ENCODE measurements at regions not wholly inside any gene's neighbourhood (a gene's known extent, or its start where the extent isn't known, plus 50 kb on each side); places are given as distances from the start of the nearest gene placed in this dataset.

DNA sequence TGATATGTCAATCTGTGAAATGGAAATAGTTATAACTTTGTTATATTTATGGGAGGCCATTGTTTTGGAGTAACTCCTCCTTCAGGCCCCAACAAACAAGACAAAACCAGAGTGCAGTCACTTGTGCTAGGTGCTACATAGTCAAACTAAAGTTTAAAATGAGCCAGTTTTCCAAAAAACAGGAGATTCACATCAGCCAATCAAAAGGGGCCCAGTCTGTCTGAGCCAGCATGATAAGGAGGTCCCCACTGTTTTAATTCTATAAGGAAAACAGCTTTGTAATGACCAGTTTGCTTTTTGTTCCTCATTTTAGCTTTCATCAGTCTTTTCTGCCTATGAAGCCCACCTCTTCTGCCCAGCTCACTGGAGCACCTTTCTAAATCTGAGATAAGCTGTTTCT lies 94.7 kb upstream of the SLC7A14 start:
- TF ChIP-seq, protein P1, sequence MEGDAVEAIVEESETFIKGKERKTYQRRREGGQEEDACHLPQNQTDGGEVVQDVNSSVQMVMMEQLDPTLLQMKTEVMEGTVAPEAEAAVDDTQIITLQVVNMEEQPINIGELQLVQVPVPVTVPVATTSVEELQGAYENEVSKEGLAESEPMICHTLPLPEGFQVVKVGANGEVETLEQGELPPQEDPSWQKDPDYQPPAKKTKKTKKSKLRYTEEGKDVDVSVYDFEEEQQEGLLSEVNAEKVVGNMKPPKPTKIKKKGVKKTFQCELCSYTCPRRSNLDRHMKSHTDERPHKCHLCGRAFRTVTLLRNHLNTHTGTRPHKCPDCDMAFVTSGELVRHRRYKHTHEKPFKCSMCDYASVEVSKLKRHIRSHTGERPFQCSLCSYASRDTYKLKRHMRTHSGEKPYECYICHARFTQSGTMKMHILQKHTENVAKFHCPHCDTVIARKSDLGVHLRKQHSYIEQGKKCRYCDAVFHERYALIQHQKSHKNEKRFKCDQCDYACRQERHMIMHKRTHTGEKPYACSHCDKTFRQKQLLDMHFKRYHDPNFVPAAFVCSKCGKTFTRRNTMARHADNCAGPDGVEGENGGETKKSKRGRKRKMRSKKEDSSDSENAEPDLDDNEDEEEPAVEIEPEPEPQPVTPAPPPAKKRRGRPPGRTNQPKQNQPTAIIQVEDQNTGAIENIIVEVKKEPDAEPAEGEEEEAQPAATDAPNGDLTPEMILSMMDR (IDR thresholded peaks at IDR 0.05): no peak

DNA sequence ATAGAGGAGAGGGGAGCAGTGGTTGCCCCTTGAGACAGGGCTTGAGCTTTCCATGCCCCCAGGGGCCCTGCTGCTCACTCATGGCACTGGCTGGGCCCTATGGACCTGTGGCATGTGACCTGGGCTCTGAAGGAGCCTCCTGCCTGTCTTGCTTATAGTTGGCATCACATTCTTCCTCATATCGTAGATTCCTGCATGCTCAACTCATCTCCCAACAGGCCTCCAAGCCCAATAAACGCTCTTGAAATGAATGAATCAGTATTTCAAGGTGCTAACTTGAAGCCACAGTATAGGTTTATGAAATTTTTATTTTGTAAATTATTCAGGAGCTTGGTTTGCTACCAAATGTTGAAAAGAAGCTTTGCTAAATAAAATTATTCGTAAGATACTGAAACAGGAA lies 93.3 kb upstream of the SLC7A14 start:
- TF ChIP-seq, protein P1 (IDR thresholded peaks at IDR 0.05): no peak

DNA sequence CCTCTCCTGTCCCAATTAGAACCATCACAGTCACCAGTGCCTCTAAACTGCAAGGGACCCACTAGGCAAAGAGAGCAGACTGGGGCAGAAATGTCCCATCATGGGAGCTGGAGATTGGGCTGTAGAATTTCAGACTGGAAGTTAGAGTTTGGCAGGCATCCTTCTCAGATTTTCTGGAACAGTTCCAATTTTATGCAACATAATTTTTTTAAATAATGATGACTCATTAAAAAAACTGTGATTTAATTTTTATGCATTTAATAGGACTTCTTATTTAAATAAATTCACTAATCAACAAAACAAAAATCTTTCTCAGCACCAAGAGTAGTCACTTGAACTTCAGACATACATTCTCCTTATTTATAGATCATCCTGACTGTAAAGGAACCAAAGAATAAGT lies 84.6 kb upstream of the SLC7A14 start:
- TF ChIP-seq, protein P1 (IDR thresholded peaks at IDR 0.05): no peak

DNA sequence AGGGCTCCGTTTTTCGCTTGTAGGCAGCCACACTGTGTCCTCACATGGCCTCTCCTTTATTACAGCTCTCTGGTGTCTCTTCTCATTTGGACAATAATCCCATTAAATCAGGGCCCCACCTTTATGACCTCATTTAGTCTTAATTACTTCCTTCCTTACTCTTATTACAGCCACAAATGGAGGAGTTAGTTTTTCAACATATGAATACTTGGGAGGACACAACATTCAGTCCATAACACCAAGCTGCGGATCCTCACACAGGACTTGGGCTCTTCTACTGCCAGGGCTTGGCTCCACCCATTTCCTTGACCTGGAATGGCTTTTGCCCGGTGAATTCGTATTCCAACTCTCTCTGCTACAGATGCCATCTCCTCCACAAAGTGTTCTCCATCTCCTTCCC lies 74.3 kb upstream of the SLC7A14 start:
- TF ChIP-seq, protein P1 (IDR thresholded peaks at IDR 0.05): no peak

DNA sequence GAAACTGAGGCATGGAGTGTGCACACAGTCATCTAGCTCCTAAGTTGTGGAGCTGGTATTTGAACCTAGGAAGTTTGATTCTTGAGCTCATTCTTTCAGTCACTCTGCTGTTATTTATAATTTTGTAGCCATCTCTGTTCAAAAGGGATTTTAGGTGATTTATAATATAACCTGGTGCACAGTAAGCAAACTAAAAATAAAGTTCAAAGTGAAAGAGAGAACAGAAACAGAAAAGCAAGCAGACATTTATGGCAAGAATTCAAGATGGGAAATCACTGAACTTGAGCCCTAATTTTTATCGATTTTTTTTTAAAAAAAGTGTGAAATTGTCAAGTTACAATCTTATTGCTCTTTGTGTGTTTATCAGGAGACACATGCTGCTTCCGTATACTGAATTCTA lies 71.4 kb upstream of the SLC7A14 start:
- TF ChIP-seq, protein P1 (IDR thresholded peaks at IDR 0.05): no peak

DNA sequence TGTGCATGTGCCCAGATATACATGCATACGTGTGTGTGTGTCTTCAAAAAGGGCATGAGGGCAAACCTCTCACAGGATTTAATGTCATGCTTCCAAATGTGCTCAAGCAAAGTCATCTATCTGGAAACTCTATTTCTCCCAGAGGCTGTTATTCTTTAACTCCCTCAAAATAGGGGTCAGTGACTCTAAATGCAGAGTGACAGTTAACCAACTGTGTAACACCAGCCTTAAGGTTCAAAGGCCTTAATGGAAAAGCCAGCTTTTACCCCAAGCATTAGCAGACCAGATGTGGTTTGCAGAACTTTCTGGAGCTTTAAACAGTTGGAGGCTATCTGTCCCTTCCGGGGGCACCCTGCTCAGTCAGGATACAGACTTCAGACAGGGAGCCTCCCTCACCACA lies 70.4 kb upstream of the SLC7A14 start:
- TF ChIP-seq, protein P1 (IDR thresholded peaks at IDR 0.05): no peak

DNA sequence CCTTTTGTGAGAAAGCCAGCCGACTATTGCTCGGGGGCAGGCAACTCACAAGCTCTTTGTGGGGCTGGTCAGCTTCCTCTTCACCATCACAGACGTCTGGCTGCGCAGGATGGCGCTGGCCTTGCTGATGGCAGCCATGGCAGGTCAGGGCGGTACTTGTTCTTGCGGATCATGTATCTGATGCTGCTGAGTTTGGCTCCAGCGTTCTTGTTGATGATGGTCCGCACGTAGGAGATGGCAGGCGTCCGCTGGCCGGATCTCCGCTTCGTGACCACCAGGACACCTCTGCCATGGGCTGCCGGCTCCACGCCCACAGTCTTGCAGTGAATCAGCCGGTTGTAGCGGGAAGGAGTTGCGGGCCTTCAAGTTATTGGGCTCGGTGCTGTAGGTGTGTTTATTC lies 67.9 kb upstream of the SLC7A14 start:
- TF ChIP-seq, protein P1 (IDR thresholded peaks at IDR 0.05): no peak

DNA sequence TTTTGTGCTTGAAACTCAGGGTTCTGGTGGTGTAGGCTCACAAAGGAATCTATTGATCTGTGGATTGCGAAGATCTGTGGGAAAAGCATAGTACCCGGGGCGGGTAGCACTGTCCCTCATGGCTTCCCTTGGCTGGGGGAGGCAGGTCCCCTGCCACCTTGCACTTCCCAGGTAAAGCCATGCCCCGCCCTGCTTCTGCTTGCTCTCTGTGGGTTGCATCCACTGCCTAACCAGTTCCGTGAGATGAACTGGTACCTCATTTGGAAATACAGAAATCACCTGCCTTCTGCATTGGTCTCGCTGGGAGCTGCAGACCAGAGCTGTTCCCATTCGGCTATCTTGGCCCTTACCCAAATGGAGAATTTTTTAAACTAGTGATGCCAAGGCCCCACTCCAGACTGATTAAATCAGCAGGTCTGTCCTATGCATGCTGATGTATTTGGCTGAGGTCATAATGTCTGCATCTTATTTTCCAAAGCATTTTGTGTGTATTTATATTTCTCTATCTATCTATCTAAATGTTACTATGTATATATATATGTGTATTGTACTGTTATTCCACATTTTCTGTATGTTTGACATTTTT lies 65.5 kb upstream of the SLC7A14 start:
- TF ChIP-seq, protein P1 (IDR thresholded peaks at IDR 0.05): no peak

Measured in LNCAP (cell line).